Urothelium cell line (cell line): ENCODE measurements at regions not wholly inside any gene's neighbourhood (a gene's known extent, or its start where the extent isn't known, plus 50 kb on each side); places are given as distances from the start of the nearest gene placed in this dataset.
"Not testable (repeated sequence)": the region's sequence is repeated elsewhere in the genome, so short reads cannot be mapped to it uniquely, and the experiment has no call there.

Source experiments
- DNase-seq: peaks from one replicate; pipeline ENCODE4 v3.0.0; 2011; ENCODE audit warnings: low spot score, mixed read lengths
- FAIRE-seq: peaks from 2 replicates; lab custom pipeline; 2011; peaks lifted over from hg19 to GRCh38; lab: Jason Lieb, UNC

DNA sequence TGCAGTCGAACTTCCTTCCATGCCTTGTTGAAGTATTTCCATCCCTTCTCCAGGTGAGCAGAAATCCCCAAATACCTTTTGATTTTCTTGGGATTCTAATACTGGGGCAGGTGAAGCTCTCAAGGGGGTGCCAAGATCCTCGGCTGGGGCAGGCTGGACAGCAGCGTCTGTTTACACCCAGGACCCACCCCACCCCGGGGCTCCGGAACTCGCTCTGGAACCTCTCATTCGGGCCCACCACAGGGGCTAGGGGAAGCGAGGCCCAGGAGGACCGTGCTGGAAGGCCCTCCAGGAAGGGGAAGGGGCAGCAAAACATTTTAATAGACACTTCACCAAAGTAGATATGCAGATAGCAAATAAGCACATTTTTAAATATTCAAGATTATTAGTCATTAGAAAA is 161.9 kb upstream of the GORAB start:
- FAIRE-seq (no peak), DNase-seq (no peak)

DNA sequence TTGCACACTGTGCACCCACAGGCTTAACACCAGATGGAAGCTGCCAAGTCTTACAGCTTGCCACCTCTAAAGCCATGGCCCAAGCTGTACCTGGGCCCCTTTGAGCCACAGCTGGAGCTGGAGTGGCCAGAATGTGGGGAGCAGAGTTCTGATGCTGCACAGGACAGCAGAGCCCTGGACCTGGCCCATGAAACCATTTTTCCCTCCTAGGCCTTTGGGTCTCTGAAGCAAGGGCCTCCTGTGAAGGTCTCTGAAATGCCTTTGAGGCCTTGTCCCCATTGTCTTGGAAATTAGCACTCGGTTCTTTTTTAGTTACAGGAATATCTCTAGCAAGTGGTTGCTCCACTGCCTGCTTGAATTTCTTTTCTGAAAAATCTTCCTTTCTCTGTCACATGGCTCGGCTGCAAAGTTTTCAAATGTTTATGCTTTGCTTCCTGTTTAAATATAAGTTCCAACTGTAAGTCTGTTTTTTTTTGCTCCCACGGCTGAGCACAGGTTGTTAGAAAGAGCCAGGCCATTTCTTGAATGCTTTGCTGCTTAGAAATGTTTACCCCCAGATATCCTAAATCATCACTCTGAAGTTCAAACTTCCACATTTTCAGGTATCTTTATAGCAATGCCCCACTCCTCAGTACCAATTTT is 156.8 kb upstream of the GORAB start:
- no peak for FAIRE-seq
- no peak for DNase-seq

- DNase-seq (no peak), FAIRE-seq (no peak)
Measured at GRCh38 chr1:170376801-170377385, 155.1 kb upstream of the GORAB start.

GRCh38 chr1:170377440-170377839 is 154.5 kb upstream of the GORAB start:
- FAIRE-seq = no peak
- DNase-seq = no peak

GRCh38 chr1:170377896-170378634 is 153.9 kb upstream of the GORAB start:
- no peak for DNase-seq
- no peak for FAIRE-seq

DNA sequence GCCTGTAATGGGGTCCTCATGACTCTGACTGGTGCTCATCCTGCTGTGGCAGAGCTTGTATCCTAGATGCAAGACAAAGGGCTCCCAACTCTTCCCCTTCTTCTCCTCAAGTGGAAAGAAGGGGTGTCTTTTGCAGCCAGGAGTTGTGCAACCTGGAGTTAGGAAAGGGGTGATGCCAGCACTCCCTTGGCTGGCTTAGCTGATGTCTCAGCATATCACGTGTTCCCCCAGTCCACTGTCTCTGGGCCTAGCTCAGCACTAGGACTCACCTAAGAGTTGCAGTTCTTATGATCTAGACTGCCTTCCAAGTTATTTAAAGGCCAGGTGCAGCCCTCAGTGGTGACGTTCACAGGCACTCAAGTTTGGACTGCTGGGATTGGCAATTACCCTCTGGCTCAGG is 146.2 kb upstream of the GORAB start:
- FAIRE-seq (no peak), DNase-seq (no peak)

GRCh38 chr1:170388489-170388888 is 143.5 kb upstream of the GORAB start:
- FAIRE-seq (no peak), DNase-seq (no peak)

DNA sequence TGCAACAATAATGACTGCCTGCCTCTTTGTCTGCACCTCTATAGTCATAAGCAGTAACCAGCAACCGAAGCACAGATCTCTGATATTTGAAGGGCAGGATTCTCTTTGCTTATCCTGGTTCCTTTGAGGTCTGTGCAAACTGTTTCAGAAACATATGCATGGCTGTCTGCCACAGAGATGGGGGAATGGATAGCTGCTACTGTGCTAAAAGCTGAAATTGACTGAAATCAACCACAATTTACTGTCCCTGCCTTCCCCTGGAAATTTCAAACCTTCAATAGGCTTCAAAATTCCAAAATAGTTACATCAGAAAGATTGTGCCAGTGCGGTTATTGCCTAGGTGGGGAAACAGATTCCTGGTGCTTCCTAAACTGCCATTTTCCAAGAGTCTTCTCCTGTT is 136.8 kb upstream of the GORAB start:
- FAIRE-seq (no peak), DNase-seq (peak; percentile 12)

GRCh38 chr1:170397061-170397460 is 134.9 kb upstream of the GORAB start:
- FAIRE-seq (no peak), DNase-seq (no peak)

DNA sequence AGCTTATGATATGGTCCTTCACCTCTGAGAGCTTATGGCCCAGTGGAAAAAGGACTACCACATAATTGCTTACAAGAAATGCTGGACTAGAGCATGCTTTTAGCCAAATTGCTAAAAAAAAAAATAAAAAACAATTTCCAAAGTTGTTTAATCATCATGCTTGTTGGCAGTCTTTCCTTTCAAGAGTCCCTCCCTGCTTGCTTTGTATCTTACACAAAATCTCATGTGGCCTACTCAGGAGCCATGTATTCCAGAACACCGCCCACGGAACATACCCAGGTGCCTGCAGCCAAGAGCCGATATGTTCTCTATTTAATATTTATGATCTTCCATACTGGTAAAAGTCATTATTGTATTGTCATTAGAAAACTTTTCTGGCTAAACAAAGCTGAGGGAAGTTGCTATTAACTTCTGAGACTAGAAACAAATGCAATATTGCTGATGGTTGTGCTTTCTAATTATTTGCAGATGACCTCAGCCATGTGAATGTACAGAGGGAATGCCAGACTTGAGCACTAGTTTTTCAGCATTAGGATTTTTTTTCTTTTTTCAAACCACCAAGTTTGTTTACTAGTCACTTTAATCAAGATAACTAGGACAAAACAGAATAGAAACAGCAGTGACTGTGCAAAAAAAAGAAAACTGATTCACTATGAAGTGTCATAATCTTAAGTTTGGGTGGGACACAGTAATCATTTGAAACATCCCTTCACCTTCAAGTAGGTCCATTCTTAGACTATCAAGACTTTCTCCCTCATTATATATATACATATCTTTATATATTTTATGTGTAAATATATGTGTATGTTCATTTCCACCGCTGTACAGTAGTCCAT is 129.3 kb upstream of the GORAB start:
- no peak for FAIRE-seq
- DNase-seq = no peak

DNA sequence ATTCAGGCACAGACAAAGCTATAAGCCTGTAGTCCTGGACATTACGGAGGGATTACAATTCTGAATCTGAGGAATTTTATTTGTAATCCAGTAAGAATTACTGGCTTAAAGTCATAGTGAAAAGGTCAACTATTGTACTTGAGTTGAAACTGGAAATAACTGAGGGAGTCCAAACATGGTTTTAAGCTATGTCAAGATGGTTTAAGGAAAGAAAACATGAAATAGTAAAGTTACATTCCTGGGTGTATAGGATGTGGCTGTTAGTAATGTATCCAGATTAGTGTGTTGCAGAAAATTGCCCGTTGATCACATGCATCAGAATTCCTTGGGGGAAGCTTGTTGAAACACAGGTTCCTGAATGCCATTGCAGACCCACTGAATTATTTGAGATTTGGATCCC is 124.8 kb upstream of the GORAB start:
- DNase-seq (no peak), FAIRE-seq (no peak)

DNA sequence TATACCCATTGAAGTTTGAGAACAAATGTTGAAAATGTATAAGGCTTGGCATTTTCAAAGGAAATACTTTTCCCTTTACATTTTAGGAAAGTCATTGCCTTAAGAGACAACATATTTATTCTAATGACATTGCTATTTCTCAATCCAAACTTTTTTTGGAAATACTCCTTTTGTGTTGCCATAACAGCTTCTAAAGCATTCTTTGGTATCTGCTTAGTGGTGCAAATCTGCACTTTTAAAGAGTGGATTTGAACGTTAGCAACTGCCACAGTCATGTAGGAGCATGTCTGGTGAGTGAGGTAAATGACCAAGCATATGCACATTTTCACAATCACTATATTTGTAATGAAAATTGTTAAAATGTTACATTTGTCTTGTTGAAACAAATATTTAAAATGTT is 124.4 kb upstream of the GORAB start:
- FAIRE-seq = no peak

GRCh38 chr1:170410401-170411166 is 121.4 kb upstream of the GORAB start:
- DNase-seq (peak; percentile 14), FAIRE-seq (no peak)

More for the DNA sequence above, 124.4 kb upstream of the GORAB start:
- DNase-seq = no peak

GRCh38 chr1:170414989-170415709 is 116.8 kb upstream of the GORAB start:
- FAIRE-seq = no peak
- DNase-seq = no peak

- no peak for DNase-seq
- FAIRE-seq = no peak
Measured at GRCh38 chr1:170415710-170416372, 116.1 kb upstream of the GORAB start.

DNA sequence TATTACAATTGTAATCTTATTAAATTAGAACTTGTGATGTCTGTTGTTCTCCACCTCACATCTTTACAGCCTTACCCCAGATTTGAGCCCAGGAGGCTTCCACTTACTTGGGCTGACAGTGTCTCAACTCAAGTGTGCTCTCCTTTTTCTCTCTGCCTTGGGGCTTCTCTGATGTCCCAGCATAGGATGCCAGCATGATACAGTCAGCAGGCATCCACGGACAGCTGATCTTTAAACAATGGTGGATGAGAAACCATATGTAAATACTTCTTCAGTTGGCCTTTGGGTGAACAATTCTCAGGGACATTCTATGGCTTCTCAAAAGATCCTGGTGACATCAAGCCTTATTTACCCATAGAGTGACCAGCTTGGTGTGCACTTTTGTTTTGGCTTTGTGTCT is 107.6 kb upstream of the GORAB start:
- FAIRE-seq = no peak
- DNase-seq = no peak

GRCh38 chr1:170426596-170426995 is 105.4 kb upstream of the GORAB start:
- DNase-seq (no peak), FAIRE-seq (no peak)

- not testable (repeated sequence) for DNase-seq, FAIRE-seq
Measured at GRCh38 chr1:170427002-170427401, 105.0 kb upstream of the GORAB start.

DNA sequence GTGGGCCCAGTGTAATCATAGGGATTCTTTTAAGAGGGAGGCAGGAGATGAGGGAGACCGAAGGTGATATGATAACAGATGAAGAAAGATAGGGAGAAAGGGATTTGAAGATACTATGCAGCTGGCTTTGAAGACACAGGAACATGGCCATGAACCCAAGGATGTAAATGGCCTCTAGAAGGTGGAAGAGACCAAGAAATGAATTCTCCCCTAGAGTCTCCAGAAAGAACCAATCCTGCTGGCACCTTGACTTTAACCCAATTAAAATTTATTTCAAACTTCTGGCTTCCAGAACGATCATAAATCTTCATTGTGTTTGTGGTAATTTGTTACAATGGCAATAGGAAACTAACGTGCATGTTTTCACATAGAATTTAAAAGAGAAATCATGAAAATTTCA is 95.0 kb upstream of the GORAB start:
- no peak for FAIRE-seq
- no peak for DNase-seq
